Activated CD8-positive, alpha-beta memory T cell treated with anti-CD3 and anti-CD28 coated beads, Interleukin-2, amount 50 U/mL, for 48 hours (primary cell): ENCODE measurements at regions not wholly inside any gene's neighbourhood (a gene's known extent, or its start where the extent isn't known, plus 50 kb on each side); places are given as distances from the start of the nearest gene placed in this dataset.
"Not testable (repeated sequence)": the region's sequence is repeated elsewhere in the genome, so short reads cannot be mapped to it uniquely, and the experiment has no call there.

Source experiments
- DNase-seq: peaks from one replicate; pipeline ENCODE4 v3.0.0-alpha.2; 2020

DNA sequence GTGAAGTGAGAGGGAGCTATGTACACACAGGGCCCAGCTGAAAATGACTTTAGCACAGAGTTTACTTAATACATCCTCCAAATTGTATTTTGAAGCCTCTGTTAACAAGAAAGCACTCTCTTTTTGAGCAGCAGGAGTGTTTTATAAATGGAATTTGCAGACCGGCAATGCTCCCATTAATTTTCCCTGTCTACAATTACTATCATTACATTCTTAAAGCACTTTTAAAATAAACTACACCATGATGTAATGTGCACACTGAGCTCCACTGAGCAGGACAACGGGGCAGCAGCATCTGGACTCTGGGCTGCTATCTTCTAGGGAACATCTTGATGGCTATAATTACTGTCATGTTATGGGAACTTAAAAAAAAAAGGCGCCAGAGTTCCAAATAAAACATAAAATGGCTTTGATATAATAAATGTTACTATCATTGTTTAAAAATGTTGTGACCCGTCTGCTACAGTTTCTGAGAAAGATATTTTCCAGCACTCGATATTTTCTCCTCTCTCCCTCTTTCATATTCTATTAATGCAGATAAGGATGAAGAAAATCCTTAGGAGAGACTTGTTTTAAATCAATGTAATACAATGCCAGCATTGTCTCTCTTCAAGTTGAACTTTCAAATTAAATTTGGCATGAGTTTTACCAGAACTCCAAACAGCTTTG lies 150.9 kb downstream of the HLX start:
- DNase-seq, result no peak

DNA sequence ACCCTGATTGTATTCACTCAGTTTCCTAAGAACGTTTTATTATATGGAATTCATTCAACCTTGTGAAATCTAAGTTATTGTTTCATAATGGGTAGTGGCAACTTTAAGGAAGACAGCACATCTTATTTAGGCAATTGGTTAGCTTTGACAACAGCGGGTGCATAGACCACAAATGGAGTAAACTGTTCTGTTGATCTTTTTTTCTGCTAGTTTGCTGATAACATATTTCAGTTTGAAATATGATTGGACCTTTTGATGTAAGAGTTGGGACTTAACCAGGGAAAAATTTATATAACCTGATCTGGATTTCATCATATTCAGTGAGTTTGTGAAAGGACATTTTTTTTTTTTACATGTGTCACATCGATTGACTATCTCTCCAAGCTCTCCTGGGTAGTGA lies 151.7 kb downstream of the HLX start:
- DNase-seq, result no peak

DNA sequence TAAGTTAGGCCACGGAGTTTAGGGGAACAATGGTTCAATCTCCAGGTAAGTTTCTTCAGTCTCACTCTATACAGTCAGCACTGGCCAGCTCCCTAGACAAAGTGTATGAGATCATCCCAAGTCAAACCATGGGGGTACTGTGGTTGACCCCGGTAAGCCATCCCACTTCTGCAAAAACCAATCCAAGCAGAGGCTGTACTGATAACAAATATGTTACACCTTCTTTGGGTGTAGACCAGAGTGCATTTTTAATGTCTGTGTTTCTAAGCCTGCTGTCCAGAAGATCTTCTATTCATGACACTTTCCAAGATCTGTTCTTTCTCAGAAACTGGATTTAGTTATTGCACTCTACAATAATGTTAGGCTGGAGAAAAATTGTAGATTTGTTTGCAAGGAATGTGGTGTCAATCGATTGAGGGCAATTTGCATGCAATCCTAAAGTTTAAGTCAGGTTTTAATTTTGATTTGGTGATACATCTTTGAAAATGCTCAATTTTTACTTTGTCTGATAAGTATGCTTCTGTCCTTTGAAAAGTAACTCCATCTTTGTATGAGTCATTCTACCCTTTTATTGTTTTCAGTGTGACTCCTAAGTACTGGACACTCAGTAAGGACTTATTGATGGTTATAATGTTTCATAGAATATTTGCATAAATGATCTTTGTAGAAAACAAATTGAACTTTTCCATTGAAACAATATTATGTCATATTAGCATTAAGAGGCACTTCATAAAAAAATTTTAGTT lies 152.4 kb downstream of the HLX start:
- no peak for DNase-seq

DNA sequence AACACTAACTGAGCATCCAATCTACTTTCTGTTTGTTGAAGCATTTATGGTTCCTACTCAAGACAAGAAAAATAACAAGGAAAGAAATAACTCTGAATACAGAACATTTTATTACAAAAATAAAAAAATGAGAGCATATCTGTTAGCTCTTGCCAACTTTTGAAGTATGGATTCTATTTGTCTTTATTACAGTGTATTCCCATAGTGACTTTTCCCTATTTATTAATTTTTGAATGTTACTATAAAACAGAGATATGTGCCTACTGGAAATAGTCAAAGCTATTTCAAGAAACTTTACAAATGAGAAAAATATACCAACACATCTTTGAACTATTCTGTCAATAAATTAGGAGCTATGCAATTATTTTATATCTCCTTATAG lies 153.0 kb downstream of the HLX start:
- no peak for DNase-seq

DNA sequence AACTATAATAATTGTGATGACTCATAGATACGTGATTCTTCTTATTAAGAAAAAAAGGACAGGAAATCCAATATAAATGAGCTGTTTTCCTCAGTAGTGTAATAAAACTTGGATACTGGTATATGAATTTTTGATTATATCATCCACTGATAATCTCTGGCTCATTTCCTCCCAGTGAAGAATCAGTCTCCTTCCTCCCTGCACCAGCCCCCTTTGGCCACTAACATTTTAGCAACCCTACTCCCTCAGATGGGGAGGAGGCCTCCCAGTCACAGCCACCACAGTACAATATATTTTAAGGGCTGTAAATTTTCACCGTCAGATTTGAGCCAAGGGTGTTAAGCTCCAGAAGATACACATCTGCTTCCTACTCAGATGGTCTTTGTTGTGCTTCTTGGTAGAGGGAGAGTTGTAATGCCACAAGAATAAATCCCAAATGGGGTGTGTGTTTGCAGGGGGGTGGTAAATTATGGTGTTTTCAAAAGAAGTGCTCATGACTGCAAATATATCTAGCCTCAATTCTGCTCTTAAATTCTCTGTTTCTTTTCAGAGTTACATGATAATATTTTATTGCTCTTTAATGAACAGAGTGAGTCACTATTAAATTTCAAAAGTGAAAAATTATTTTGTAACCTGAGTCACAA lies 153.5 kb downstream of the HLX start:
- no peak for DNase-seq

DNA sequence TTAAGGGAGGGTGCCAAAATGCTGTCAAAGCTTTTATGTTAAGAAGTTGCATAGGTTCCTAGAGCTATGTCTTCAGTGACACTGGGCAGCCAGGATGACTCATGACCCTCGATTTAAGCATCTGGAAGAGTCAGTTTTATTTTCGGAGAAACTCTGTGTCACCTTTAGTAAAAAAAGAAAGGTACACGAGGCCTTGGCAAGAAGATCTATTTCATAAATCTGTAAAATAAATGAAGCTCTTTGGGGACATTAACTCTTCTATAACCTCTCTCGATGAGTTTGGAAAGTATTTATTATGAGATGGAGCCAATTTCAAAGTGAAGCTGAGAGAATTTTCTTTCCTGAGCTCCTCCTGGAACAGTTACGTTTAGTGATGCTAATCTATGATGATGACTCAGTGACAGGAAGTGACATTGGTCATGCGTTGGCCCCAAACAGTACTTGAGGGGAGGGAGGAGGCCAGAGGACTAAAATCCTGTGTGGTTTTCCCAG lies 156.5 kb downstream of the HLX start:
- no peak for DNase-seq

DNA sequence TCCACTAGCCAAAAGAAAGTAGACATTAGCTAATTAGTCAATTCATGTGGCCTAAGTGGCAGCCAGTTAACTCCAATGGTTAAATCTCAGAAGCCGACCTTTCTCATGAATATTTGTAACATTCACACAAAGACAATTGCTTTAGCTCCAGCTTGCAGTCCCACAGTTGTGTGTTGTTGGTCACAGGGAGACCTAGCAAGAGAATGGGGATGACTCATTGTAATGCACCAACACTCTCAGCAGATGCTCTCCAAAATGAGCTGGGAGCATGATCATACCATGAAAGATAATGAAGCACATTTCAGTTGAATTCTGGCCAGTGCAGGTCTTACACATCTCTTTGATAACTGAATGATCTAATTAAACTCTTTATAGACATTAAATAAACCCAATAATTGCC lies 160.4 kb downstream of the HLX start:
- no peak for DNase-seq

DNA sequence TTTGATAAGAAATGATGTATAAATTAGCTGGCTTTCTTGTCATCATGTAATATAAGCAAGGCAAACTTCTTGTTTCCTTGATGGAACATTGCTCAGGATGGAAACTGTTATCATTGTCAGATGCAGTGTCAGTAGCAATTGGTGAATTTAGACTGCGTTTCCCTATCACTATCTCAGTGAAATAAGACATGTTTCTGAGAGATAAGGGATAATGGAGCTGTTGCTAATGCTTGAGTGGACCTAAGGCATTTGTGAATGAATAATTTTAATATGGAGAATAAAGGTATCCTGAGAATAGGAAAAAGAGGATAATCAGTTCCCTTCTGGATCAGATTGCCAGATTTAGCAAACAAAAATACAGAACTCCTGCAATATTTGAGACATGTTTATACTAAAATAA lies 160.9 kb downstream of the HLX start:
- DNase-seq, result no peak

DNA sequence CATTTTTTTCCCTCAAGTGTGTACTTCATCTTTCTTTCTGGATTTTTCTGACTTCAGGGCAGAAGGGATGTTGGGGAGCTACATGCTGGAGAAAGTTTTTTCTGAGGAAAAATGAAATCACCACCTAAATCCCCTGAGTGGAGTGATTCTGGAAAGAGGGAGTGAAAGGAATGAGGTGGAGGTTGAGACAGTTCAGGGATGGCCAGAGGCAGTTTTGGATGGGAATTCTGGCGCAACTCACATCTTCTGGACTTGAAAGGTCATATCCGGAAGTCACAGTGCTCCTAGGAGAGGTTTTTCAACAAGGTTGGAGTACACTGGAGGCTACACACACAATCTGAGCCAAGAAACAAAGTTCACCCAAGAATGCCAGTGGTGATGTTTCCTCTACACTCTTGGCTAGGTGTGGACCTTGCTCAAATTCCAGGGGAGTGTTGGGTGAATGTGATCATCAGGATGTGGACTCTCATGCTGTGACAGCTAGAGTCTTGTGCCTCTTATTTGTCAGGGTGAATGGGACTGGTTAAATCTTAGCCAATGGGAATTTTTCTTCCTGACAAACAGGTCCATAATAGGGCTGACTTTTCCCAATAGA lies 161.5 kb downstream of the HLX start:
- no peak for DNase-seq

DNA sequence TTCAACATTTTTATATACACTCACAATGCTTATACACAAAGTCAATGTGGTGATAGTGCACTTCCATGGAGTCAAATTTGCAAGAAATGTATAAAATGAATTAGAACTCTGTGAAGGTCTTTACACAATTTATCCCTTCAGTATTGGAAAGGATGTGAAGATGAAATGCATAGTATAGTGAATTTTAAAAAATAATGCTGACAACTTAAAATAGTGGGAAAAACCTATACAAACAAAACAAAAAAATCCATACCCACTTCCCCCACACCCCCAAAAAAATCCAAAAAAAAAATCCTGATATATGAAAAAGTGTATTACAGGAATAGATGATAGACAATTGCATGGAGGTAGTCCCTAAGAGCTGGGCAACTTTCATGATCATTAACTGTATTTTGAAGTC lies 165.3 kb downstream of the HLX start:
- DNase-seq, result no peak

DNA sequence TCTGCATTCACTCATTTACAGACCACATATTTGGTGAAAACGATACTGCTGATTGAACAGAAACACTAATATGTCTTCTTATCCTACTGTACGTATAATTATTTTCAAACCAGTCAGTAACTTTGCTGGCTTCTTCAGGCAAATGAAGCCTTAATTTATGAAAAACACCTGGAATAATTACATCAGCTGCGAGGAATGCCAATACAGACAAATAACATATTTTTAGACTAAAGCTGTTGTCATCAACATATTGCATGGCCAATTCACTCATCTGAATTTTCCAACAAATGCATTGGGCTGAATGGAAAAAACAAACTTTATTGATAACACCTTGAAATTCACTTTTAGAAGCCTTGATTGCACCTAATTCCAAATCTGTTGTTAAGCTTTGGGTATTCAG lies 165.9 kb downstream of the HLX start:
- no peak for DNase-seq

DNA sequence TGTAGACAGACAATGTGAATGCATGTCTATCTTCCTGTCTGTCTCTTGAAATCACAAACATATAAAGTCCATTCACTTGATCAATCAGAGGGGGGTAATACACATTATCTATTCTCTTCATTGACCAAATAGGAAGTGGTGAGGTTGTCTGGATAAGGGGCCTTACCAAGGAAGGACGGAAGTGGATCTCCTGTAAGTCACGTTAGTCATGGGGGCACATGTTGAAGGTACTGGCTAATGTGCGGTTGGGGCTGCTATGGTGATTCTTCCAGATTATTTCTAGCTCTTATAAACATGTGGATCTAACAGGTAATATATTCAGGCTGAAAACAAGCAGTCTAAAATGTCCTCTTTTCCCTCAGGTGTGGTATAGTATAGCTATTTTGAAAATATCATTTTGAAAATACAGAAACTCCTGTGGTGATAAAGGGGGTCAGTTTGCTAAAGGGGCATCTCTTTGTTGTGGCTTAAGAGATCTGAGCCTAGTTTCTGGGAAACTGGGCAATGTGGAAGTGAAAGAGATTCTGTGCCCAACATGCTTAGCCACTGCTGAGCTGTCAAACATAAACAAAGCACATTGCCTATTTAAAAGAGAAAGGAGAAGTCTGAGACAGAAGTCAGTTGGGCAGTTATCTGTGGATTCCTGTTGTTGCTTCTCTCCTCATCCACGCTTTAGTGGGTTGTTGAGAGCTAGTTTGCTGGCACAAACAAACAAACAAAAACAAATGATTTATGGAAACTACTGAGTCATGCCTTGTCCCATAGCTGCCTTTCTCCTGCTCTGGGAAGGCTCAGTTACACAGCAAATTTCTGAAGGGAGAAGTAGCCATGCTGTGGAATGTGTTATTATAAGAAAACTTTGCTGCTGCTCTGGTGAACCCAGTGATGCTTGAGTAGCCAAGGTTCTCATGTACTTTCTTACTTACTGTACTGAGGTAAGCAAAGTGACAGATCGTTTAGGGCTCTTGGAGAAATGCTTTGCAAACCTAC lies 166.9 kb downstream of the HLX start:
- no peak for DNase-seq

DNA sequence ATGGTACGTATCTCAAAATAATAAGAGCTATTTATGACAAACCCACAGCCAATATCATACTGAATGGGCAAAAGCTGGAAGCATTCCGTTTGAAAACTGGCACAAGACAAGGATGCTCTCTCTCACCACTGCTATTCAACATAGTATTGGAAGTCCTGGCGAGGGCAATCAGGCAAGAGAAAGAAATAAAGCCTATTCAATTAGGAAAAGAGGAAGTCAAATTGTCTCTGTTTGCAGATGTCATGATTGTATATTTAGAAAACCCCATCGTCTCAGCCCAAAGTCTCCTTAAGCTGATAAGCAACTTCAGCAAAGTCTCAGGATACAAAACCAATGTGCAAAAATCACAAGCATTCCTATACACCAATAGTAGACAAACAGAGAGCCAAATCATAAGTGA lies 172.1 kb downstream of the HLX start:
- DNase-seq, result not testable (repeated sequence)

DNA sequence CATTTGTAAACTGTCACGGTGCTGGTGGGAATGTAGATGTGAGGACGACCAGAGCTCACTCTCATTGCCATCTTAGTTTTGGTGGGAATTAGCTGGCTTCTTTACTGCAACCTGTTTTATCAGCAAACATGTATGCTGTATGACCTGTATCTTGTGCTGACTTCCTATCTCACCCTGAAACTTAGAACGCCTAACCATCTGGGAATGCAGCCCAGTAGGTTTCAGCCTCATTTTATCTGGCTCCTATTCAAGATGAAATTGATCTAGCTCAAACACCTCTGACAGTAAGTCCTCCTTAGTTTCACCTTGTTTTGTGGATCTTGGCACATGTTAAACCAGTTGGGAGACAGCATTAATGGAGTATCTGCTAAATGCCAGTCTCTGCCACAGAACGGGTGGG lies 174.6 kb downstream of the HLX start:
- DNase-seq, result no peak

DNA sequence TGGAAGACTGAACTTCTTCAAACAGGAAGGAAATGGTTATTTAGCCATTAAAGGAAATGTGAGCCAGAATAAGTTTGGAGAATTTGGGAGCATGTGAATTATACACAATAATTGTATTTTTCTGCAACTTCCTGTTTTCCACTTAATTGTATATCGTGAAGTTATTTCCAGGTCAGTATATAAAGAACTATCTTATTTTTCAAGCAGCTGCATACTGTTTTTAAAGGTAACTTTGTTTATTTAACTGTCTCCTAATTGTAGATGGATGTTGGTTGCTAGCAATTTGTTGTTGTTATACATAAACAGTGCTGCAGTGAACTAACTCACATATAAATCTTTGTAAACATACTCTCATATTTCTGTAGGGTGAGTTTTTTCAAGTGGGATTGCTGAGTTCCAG lies 180.3 kb downstream of the HLX start:
- no peak for DNase-seq

DNA sequence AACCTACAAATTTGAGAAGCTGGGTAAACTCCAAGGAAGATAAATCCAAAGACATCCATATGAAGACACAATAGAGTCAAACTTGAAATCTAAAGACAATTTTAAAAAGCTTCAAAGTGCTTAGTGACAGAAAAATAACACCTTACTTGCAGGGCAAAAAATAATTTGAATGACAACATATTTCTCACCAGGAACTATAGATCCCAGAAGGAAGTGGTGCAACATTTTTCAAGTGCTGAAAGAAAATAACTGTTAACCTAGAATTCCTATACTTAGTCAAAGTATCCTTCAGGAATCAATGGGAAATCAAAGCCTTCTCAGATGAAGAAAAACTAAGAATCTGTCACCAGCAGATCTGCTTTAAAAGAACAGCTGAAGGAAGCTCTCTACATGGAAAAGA lies 184.4 kb downstream of the HLX start:
- DNase-seq, result no peak

DNA sequence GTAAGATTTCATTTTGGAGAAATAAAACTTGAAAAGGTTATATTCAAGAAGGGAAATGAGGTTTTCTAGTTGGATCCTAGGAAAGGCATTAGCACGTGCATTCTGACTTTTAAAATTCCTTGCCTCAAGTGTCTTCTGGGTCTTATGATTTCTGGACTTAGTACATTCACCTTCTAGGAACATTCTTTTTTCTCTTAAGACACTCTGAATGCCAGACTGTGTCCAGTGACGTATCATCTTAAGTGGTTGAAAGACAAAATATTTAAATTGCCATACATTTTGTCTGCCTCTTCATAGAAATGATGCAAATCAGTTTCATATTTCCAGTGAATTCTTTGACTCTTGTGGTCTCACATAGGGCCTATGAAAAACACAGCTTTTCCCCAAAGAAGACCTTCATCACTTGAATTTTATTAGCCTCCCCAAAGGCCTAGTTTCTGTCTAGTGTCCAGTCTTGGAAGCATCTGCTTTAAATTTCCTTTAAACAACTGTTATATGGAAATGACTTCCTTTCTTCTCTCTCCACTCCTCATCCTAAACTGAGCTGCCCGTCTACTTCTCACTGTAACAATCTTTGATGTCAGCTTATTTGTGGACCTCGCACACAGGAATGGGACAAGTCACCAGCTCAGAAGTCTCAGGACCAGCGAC lies 187.2 kb downstream of the HLX start:
- no peak for DNase-seq

DNA sequence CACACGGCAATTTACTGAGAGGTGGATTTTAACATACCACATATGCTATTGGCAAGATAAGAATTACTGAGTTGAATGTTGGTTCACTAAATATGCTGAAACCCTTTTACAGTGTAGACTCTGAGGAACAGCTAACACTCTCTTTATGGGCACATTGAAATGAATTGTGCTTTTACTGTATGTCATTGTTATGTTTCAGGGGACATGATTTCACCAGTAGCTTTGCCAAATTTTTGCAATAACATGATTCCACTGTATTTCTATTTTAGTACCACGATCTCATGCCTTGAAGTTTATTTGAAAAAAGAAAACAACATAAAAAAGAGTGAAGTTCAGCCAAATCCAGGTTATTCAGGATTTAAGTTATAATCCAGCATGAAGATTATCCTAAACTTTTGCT lies 188.5 kb downstream of the HLX start:
- DNase-seq, result no peak

DNA sequence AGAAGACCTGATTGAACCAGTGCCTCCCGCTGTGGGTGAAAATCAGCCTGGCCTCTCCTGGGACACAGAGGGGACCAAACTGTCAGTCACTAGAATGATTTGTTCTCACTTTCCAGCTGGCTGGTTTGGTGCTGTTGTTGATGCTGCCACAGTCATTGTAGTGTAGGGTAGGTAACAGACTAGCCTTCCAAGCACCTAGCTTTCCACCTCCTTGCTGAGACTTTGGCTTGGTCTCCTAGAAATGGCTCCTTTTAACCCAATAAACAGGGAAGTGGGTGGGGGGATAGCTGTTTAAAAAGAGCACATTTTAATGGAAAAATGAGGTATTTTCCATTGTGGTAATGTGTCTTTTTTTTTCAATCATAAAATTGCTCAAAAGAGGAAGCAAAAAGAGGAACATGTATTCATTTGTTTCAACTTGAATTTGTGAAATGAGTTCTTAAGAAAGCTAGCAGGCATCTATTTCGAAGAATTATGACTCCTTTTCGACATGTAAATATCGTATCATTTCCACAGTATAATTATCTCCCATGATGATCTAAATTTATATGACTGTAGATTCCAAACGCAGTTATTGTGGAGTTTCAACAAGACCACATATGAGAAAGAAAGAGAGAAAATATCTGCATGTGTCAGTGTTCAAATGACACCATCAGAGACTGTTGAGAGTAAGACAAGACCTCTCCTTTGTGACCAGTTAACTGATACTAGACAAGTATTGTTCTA lies 190.1 kb downstream of the HLX start:
- no peak for DNase-seq

DNA sequence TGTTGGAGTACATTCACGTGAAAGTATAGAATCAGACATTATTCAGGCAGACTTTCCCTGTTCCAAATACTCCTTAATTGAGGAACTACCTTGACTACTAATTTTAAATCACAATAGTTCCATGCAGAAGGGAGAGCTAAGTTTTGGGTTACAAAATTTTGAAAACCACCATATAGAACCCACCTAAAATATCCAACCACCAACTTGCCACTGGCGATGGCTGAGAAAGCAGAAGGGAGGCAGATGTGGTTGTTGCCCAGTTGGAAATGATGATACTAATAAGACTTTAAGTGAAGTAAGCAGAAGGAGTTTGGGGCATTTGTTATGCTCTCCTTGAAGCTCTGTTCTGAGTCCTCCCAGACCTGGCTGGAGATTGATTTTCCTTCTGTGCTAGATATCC lies 190.7 kb downstream of the HLX start:
- no peak for DNase-seq

DNA sequence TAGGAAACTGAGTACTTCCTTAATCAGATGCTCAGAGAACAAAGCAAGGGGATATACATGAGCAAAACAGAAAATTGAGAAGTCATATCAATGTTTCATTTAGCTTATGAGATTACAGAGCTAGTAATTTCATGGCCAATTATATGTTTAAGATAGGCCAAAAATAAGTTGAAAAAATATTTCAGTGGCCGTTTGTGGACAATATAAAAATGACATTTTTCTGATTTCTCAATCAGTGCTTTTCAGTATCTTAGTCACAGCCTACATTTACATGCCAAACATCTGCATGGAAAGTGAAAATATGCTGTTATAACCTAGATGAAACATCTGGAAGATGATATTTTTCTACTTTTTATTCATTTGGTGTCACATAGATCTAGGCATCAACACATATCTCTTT lies 192.5 kb downstream of the HLX start:
- DNase-seq, result no peak
